ENCODE measurements at regions not wholly inside any gene's neighbourhood (a gene's known extent, or its start where the extent isn't known, plus 50 kb on each side); places are given as distances from the start of the nearest gene placed in this dataset.
"Not testable (repeated sequence)": the region's sequence is repeated elsewhere in the genome, so short reads cannot be mapped to it uniquely, and the experiment has no call there.

DNA sequence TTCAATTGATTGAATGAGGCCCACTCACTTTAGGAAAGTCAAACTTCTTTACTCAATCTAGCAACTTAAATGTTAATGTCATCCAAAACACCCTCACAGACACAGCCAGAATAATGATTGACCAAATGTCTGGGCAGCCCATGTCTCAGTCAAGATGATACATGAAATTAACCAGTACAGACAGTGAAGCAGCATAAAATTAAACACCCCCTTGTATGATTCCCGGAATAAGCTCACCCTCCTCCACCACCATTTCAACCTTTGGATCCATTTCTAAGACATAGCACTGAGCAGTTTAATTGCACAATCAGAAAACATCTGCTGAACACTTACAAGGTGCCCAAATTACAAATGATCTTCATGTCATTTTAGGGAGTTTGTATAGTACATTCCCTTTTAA, 570.7 kb upstream of the ID2 start:
- no peak for DNase-seq

DNA sequence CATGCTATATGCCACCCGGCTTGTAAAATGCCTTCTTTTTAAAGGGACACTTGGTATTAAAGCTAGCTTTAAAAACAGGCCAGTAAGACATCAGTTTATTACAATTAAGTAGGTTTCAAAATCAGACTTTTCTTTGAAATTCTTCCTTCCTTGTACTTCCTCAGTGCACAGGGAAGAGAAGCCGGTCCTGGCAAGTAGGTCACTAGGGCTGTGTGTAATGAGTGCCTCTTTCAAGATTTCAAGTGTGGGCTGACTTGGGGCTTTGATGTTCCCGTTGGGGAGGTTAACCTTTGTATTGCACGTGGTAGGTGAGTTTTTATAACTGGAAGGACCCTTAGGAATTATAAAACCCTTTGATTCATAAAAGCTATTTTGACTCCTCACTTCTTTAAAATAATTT, 566.4 kb upstream of the ID2 start:
- no peak for DNase-seq

DNA sequence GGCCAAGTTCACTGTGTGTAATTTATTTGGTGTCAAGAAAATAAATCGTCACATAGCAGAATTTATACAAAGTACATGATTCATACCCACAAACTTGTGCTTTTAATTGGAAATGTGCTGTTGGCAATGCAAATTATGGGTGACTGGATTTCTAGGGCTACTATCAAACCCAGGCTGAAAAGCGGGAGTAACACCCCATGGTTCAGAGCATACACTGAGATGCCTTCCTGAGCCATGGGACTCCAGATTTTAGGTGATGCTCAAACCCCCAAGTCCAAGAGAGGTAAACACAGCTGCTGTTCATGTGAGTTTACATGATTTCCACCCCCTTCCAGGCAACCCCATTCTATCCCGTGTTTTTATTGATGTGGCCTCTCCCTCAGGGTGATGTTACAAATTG, 565.9 kb upstream of the ID2 start:
- DNase-seq, result peak in 1 of 3 donors; percentile 64

DNA sequence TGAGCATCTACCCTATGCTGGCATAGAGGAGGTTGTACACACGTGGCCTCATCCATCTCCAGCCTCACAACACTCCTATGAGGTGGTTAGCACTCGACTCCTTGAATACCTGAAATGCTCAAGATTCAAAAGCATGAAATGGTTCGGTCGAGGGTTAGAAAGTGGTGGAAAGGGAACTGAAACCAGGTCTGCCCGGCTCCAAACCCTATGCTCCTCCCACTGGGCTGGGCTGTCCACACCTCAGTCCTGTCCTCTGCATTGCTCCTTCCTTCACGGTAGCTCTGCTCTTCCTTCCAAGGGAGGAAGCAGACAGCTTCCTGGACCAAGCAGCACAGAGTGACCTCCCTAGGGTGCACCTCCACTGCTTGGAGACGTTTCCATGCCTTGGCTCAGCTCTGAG, 565.2 kb upstream of the ID2 start:
- no peak for DNase-seq

DNA sequence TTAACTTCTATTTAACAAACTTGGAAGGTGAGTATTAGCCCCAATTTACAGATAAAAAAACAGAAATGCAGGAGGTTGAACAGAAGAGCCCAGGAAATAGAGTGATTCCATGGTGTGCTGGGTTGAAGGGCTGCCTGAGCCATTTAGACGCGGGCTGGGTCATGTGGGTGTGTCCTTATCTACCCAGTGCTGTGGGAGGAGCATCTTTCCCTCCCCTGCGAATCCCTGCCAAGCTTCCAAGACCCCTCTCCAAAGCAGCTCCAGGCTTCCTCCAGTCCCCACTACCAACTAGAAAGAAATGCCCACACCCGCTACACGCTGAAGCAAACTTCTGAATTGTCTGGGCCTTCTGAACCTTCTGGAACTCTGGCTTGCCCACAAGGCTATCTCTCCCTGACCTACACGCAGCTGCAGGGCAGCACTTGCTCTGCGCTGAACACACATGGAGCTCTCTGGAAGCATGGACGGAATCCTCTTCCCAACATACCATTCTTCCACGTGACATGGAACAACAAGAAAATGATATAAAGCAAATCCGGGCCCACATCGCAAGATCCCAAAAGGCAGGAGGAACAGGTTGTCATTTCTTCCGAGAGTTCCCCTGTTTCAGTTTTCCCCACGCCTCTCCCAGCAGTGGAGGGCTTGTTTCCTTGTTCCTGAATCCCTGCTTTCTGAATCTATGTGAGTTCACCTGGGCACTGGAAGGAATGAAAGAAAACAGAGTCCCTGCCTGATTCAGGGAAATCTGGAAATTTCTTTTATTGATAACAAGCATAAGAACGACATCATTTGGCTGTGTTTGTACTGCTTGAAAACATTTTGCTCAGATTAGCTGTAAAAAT, 562.7 kb upstream of the ID2 start:
- no peak for DNase-seq

DNA sequence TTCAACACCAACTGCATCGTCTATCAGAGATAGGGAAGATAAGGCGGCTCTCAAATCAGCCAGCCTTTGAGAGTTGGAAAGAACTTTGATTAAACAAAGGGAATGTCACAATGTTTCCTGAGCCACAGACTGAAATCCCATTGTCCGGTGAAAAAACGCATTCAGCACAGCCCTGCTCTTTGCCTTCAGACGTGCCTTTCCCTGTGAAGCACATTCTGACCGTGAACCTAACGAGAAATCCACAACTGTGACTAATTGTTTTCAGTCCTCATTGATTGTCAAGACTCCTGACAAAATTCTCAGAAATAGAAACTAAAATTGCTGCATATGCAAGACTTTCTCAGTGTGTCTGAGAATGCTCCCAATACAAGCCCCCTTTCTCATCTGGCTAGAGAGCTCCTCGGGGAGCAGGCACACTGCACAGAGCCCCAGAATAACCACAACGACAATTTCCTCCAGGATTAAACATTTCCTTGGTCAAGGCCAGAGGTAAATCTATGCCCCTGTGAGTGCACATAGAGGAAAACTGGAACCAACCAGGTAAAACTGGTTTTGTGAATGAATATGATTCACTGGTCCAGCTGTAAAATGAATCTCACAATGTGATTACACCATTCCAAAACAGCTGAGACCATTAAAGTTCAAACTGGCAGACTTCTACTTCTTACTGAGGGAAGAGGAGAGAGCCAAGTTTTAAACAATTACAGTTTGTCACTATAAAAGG, 561.9 kb upstream of the ID2 start:
- DNase-seq, result peak in 2 of 3 donors; percentile 51 to 79

DNA sequence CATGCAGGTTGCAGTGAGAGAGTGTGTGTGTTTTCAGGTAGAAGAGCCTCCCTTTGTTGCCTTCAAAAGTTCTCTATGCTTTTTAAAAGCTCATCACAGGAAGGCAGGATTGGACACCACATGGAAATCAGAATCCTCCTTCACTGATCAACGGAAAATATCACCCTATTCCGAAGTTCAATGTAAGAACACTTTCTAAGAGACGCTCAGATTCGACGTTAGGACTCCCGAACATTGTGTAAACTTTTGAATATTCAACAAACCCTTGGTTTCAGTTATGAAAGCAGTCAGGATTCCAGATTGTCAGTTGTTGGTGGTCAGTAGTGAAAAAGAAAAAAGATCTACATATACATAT, 561.4 kb upstream of the ID2 start:
- no peak for DNase-seq

DNA sequence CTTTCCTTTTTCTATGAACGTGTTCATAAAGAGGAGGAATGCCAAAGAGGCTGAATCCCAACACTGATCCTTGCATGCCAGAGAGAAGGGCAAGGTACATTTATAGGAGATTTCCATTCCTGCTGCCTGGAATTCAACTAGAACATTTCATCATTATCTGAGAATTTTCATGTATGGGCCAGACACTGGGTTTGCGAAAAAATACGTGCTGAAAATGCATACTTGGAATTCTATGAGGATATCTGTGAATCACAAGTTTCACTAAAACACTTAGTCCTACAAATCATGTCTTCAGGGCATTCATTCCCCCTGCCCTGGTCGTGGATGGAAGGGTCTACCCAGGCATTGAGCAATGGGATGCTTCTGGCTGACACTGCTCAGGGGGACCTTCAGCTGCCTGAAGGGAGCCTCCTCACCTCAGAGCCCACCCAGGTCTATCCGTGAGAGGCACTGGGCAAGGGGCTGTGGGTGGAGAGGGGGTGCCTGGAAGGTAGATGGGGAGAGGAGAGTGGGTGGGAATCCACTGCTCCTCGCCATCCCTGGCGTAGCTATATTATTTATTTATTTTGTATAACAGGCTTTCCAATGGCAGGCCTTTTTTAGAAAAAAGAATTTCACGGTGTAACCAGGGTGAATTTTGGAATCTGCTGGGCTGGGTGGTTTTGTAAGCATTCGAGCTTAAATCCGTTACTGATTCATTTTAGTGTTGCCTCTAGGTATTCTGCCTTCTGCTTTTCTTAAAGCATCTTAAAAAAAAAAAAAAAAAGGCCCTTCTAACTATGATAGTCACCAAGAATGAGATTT, 560.6 kb upstream of the ID2 start:
- DNase-seq, result peak in 2 of 3 donors; percentile 48 to 63

DNA sequence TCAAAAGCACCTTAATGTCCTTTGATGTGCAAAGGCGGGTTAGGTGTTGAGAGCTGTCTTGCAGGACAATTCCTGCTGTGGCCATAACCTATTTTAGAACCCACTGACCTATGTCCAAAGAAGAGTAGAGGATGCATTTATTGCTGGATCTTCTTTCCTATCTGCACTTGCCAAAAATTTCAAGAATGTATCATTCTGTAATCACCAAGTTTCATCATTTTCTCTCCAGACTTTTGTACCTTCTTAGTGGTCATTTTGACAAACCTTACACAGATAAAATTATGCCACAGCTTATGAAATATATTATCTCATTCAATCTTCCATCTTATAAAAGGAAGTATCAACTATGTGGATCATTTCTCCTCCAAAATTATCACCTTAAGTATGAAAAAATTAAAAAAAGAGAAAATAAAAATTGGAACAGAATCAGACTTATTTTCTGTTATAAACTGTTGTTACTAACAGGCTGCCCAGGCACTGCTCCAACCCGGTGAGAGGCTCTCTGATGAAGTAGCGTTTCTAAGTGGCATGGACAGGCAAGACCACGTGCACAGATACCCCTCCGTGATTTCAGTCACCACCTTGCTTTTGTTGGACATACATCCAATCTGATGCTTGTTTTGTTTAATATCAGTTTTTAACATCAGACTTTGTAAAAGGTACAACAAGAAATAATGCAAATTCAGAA, 559.9 kb upstream of the ID2 start:
- DNase-seq, result no peak

DNA sequence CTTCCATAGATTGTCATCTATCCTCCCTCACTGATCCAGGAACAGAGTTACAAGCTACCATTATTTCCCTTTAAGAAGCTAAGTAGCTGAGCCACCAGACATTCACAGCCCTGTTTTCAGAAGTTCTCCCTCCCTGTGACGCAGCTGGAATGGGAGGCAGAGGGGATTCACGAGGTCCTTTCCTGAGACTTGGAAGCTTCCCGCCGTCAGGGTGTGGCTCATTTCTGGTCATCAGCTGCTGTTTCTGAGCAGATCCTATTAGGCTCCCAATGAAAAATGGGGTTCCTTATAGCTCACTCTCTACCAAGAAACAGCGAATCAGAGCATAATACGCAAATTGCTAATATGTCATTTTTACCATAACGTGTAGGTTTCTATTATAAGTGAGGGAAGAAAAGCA, 559.3 kb upstream of the ID2 start:
- peak in 1 of 3 donors; percentile 56 for DNase-seq

DNA sequence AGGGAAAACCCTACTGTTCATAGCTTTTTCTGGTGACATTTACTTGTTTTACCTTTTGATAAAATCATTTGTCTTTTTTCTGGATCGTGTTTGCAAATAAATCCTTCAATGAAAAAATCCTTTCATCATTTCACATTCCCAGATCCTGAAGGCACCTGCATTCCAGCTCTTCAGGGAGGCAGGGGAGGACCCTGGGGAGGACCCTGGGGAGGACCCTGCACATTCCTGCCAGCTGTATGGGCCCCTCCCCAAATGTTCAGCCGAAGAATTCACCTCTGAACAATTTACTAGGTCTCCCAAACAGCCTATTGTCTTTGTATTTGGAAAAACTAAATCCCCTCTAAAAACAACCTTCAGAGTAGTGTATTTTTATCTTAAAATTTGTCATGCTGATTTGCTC, 558.4 kb upstream of the ID2 start:
- no peak for DNase-seq

DNA sequence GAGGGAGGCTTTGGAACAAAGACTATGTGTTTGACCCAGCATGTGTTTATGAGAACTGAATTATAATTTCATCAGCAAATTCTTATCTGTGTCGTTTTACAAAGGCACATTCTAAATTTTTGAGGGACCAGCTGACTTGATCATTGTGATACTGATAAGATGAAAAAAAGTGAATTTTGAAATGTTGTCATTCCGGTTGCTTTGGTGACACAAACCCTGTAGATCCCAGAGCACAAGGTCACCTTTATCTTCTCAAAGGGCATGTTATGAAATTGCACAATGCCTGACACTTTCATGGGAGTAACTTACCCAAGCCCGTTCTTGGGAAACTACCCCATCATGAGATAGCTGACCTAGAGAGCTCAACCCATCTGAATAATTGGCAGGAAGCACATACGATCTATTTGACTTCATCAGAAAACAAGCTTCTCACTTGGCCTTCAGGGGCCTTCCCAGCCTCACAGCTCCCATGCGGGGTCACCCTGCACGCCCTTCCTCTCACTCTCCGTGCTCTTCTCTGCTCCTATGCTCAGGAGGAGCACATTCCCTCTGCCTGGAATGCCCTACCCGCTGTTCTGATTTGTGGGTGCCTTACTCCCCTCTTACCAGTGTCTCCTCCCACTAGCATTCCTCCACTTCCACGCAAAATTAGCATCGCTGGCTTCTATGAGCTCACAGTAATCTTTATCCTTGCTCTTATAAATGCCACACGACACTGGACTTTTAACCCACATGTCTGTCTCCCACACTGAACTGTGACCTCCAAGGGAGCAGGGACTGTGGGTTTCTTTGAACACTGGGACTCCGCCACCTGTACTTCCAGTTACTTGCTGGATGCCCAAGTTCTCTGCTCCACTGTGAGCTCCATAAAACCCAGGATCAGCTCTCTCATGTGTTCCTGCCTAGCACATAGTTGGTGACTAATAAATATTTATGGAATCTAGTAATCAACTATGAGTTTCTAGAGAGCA, 555.8 kb upstream of the ID2 start:
- DNase-seq, result no peak

DNA sequence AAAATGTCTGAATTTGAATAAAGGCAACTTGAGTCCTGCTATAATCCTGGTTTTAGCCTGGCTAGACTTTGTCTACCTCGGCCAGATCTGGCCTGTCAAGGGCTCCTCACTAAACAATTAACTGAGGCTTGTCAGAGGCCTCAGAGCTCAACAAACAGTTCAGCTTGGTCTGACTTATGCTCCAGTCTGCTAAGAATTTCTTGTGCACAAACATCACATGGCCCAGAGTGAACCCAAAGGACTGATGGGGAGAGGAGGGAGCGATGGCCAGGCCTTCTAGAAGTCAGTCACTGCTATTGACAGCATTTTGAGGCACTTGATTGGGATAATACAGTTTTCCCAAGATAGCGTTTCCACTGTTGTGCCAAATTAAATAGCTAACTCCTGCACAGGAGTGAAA, 555.1 kb upstream of the ID2 start:
- no peak for DNase-seq

DNA sequence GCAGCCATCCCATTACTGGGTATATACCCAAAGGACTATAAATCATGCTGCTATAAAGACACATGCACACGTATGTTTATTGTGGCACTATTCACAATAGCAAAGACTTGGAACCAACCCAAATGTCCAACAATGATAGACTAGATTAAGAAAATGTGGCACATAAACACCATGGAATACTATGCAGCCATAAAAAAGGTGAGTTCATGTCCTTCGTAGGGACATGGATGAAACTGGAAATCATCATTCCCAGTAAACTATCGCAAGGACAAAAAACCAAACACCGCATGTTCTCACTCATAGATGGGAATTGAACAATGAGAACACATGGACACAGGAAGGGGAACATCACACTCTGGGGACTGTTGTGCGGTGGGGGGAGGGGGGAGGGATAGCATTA, 550.4 kb upstream of the ID2 start:
- not testable (repeated sequence) for DNase-seq

DNA sequence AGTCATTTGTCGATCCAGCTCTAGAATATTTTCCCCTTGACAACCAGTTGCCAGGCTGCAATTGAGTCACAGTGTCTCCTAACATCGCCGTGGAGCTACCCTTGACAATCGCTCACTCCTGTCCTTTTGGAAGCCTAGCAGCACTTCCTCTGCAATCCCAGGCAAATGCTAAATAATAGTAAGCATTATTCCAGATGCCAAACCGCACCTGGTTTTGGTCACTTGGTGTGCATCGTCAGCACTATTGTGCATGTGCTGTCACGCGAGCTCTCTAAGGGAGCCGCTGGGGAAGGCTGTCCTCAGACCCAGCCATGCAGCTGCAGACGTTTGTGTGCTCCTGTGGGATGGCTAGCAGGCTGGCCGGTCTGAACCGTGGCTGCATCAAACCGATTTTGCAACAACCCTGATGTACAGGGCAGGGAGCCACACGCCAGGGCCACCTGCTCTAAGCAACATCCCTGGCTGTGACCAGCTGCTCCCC, 549.5 kb upstream of the ID2 start:
- peak in 2 of 3 donors; percentile 63 to 90 for DNase-seq

DNA sequence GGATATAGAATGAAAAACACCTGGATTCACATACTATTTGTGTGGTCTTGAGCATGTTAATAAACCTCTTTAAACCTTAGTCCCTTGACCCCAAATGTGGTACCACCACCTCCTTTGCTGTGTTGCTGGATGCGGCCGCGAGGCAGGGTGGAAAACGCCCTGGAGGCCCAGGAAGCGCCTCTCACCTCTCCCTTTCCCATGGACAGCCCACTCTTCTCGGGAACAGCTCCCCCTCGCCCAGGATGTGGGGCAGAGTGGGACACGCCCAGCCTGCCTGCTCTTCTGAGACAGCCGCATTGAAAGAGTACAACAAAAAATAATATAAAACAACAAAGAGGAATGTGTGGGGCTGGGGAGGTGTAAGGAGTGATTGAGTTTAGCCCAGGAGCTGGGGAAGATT, 549.0 kb upstream of the ID2 start:
- DNase-seq, result no peak

DNA sequence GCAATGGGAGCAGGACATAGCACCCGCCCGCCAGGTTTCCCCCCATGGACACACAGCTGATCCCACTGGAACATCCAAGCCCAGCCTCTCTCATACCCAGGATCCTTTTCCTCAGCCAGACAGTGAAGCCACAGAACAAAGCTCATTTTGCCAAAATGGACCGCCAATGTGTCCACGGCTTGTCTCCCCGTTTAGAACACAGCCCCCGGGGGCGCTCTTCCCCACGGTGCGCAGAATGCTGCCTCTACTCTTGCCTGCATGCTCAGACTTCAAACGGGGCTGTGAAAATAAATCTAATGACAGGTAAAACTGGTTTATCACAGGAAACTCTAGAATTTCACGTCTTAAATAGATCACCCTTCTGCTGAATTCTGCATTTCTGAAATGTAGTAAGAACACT, 548.5 kb upstream of the ID2 start:
- peak in 1 of 3 donors; percentile 39 for DNase-seq

DNA sequence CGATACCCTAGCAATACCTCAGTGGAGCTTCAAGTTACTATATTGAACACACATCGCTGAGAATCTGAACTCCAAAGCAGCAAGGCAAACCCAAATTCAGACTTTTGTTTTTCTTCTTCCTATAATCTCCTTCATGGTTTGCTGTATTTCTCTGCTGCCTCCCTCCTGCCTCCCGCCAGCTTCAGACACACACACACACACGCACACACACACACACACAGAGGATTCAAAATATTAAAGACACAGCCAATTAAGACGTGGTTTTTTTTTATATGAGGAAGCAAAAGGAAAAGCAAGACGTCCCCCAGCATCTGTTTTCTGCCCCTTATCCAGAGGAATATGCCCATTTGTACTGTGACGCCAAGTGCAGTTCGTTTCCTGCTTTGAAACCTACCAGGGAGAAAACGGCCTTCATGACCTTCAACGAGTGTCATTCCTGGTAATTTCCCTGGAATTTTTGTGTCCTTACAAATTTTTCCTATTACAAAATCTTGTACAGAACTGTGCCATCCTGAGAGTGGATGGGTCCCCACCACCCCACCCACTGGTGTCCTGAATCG, 547.9 kb upstream of the ID2 start:
- peak in 1 of 3 donors; percentile 26 for DNase-seq

DNA sequence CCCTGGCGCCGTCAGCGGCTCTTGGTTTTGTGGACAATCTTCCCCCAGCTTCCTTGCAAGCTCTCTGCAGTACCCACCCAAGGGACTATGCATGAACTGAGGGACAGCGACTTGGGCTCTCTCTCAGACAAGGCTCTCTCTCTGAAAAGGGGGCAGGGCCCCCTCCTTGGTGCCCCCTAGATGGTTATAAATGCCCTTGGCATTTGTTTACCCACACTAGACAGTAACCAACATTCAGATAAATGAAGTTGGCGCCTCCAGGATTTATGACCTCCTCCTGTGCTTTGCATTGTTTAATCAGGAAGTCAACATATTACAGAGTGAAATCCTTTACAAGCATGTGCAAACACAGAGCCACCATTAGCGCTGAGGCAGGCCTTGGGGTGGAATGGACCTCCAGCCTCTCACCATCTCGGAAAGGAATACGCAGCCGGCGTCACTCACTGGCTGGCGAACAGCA, 547.4 kb upstream of the ID2 start:
- DNase-seq, result no peak
